Fibroblast of pulmonary artery (primary cell): ENCODE measurements at regions not wholly inside any gene's neighbourhood (a gene's known extent, or its start where the extent isn't known, plus 50 kb on each side); places are given as distances from the start of the nearest gene placed in this dataset.

ENCODE experiments used
- DNase-seq: peaks from one replicate; pipeline ENCODE4 v3.0.0-alpha.2; 2010; ENCODE audit warnings: low read depth
- H3K4me3 ChIP-seq: replicated peaks from 2 replicates; pipeline ENCODE4 v1.5.1; 2011; ENCODE audit warnings: low read depth, mild to moderate bottlenecking, control low read depth, low read length, moderate library complexity
- TF ChIP-seq, protein P1 (sequence below): IDR thresholded peaks from 2 replicates; pipeline ENCODE4 v1.5.1; 2011; ENCODE audit warnings: mild to moderate bottlenecking, control low read depth, low read length, inconsistent platforms; ENCODE audit errors: missing control alignments

- DNase-seq: no peak
- no peak overlapping the region for H3K4me3 ChIP-seq
- TF ChIP-seq, protein P1, sequence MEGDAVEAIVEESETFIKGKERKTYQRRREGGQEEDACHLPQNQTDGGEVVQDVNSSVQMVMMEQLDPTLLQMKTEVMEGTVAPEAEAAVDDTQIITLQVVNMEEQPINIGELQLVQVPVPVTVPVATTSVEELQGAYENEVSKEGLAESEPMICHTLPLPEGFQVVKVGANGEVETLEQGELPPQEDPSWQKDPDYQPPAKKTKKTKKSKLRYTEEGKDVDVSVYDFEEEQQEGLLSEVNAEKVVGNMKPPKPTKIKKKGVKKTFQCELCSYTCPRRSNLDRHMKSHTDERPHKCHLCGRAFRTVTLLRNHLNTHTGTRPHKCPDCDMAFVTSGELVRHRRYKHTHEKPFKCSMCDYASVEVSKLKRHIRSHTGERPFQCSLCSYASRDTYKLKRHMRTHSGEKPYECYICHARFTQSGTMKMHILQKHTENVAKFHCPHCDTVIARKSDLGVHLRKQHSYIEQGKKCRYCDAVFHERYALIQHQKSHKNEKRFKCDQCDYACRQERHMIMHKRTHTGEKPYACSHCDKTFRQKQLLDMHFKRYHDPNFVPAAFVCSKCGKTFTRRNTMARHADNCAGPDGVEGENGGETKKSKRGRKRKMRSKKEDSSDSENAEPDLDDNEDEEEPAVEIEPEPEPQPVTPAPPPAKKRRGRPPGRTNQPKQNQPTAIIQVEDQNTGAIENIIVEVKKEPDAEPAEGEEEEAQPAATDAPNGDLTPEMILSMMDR: no peak
These were observed 183.1 kb upstream of the DDX18 start for GRCh38 chr2:117631152-117631945.

GRCh38 chr2:117635481-117635880, 179.0 kb upstream of the DDX18 start:
- DNase-seq: no peak
- no peak overlapping the region for H3K4me3 ChIP-seq
- TF ChIP-seq, protein P1: no peak

DNA sequence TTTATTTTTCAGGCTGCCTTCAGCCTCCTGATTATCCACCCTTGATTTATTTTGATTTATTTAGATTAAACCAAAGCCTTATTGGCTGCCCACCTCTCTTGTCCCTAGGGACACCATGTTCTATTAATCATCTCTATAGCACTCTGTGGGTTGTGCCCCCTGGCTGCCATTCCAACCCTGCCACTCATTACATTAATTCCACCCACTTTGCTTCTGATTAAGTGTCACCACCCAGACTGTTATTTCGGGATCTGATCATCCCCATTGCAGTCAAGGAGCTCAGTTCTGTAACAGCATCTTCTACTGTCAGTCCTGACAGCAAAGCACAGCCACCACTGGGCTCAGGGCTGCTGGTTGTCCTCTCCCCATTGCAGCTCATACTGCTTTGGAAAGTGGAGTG, 175.1 kb upstream of the DDX18 start:
- TF ChIP-seq, protein P1: no peak
- no peak for DNase-seq
- no peak overlapping the region for H3K4me3 ChIP-seq

GRCh38 chr2:117644403-117644802, 170.1 kb upstream of the DDX18 start:
- H3K4me3 ChIP-seq: no peak overlapping the region
- TF ChIP-seq, protein P1: no peak
- DNase-seq: no peak

- H3K4me3 ChIP-seq: no peak overlapping the region
- no peak for DNase-seq
- TF ChIP-seq, protein P1: no peak
These were observed 169.0 kb upstream of the DDX18 start for GRCh38 chr2:117645458-117645857.

GRCh38 chr2:117646099-117646498, 168.4 kb upstream of the DDX18 start:
- no peak overlapping the region for H3K4me3 ChIP-seq
- no peak for DNase-seq
- TF ChIP-seq, protein P1: no peak

GRCh38 chr2:117646872-117647271, 167.6 kb upstream of the DDX18 start:
- no peak overlapping the region for H3K4me3 ChIP-seq
- no peak for DNase-seq
- TF ChIP-seq, protein P1: no peak
